Lower lobe of right lung (tissue), 2 donors: ENCODE measurements at regions not wholly inside any gene's neighbourhood (a gene's known extent, or its start where the extent isn't known, plus 50 kb on each side); places are given as distances from the start of the nearest gene placed in this dataset.
"Not testable (repeated sequence)": the region's sequence is repeated elsewhere in the genome, so short reads cannot be mapped to it uniquely, and the experiment has no call there.

Source experiments
- ATAC-seq, 2 donors: fragments of 200-7000 bp; cut with Tn5 transposase; one replicate each; pipeline ENCODE4 v1.9.1; 2020 to 2022; ENCODE audit warnings: mild to moderate bottlenecking in 2 of 2, moderate library complexity in 2 of 2
- DNase-seq: peaks from one replicate; pipeline ENCODE4 v3.0.0-alpha.2; 2020
- H3K27ac ChIP-seq: fragments of 200-600 bp; one replicate; pipeline ENCODE4 v1.8.0; 2022
- H3K27me3 ChIP-seq: fragments of 200-600 bp; one replicate; pipeline ENCODE4 v1.8.0; 2022; ENCODE audit warnings: low read depth
- H3K36me3 ChIP-seq: fragments of 200-600 bp; one replicate; pipeline ENCODE4 v1.8.0; 2022; ENCODE audit warnings: mild to moderate bottlenecking
- H3K4me1 ChIP-seq: fragments of 200-600 bp; one replicate; pipeline ENCODE4 v1.8.0; 2022
- H3K4me3 ChIP-seq: fragments of 200-600 bp; one replicate; pipeline ENCODE4 v1.8.0; 2022; ENCODE audit warnings: mild to moderate bottlenecking
- H3K9me3 ChIP-seq: fragments of 200-600 bp; one replicate; pipeline ENCODE4 v1.8.0; 2022
- intact Hi-C: fragments of 100-400 bp; cut with DNase I; formaldehyde crosslinking; loops from one replicate; pipeline ENCODE4 v1.11.0; 2022
- TF ChIP-seq, protein P1 (sequence below): fragments of 200-600 bp; IDR thresholded peaks from one replicate; pipeline ENCODE4 v1.8.0; 2022; ENCODE audit warnings: antibody characterized with exemption, mild to moderate bottlenecking
- donor health status: DM: no; HTN: yes; CAD: no; lungs with severe emphysema.

- no peaks in the 10 kb centered on the region for H3K36me3 ChIP-seq
- no peak overlapping the region for H3K27ac ChIP-seq
- DNase-seq (no peak), ATAC-seq (no peak)
- no peaks in the 10 kb centered on the region for H3K4me1 ChIP-seq
- no peaks in the 10 kb centered on the region for H3K27me3 ChIP-seq
- H3K4me3 ChIP-seq, result no peak overlapping the region
- no peaks in the 10 kb centered on the region for H3K9me3 ChIP-seq
- TF ChIP-seq, protein P1, sequence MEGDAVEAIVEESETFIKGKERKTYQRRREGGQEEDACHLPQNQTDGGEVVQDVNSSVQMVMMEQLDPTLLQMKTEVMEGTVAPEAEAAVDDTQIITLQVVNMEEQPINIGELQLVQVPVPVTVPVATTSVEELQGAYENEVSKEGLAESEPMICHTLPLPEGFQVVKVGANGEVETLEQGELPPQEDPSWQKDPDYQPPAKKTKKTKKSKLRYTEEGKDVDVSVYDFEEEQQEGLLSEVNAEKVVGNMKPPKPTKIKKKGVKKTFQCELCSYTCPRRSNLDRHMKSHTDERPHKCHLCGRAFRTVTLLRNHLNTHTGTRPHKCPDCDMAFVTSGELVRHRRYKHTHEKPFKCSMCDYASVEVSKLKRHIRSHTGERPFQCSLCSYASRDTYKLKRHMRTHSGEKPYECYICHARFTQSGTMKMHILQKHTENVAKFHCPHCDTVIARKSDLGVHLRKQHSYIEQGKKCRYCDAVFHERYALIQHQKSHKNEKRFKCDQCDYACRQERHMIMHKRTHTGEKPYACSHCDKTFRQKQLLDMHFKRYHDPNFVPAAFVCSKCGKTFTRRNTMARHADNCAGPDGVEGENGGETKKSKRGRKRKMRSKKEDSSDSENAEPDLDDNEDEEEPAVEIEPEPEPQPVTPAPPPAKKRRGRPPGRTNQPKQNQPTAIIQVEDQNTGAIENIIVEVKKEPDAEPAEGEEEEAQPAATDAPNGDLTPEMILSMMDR, result no peak
- intact Hi-C loops, result no loop called here
Observed at GRCh38 chr4:97028785-97029184, 1114.5 kb downstream of the STPG2 start.

GRCh38 chr4:97037411-97038145, 1105.7 kb downstream of the STPG2 start:
- H3K4me1 ChIP-seq, H3K27ac ChIP-seq, H3K36me3 ChIP-seq, DNase-seq, H3K9me3 ChIP-seq, H3K27me3 ChIP-seq, ATAC-seq, intact Hi-C loops, H3K4me3 ChIP-seq: not testable (repeated sequence)

DNA sequence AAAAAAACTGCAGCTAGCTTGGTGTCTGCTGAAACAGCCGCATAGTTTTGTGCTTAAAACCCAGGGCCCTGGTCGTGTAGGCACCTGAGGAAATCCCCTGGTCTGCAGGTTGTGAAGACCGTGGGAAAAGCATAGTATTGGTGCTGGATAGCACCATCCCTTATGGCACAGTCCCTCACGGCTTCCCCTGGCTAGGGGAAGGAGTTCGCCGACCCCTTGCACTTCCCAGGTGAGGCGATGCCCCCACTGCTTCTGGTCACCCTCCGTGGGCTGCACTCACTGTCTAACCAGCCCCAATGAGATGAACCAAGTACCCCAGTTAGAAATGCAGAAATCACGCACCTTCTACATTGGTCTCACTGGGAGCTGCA, 1105.1 kb downstream of the STPG2 start:
- intact Hi-C loops, result no loop called here
- ATAC-seq, result no peak
- Histone ChIP-seq H3K4me3 (no peak overlapping the region), H3K36me3 (no peaks in the 10 kb centered on the region), H3K27ac (no peak overlapping the region), H3K4me1 (no peaks in the 10 kb centered on the region), H3K9me3 (no peaks in the 10 kb centered on the region), H3K27me3 (no peaks in the 10 kb centered on the region)
- DNase-seq, result peak; percentile 18
- TF ChIP-seq, protein P1, result no peak

GRCh38 chr4:97072666-97073065, 1070.6 kb downstream of the STPG2 start:
- Histone ChIP-seq H3K36me3 (no peaks in the 10 kb centered on the region), H3K4me1 (no peaks in the 10 kb centered on the region), H3K27ac (no peak overlapping the region), H3K4me3 (no peak overlapping the region), H3K9me3 (no peaks in the 10 kb centered on the region), H3K27me3 (no peaks in the 10 kb centered on the region)
- DNase-seq (no peak), ATAC-seq (no peak)
- intact Hi-C loops, result no loop called here
- TF ChIP-seq, protein P1, result no peak

GRCh38 chr4:97073194-97073593, 1070.1 kb downstream of the STPG2 start:
- ATAC-seq (no peak), DNase-seq (no peak)
- H3K36me3 ChIP-seq, result no peaks in the 10 kb centered on the region
- H3K27me3 ChIP-seq, result no peaks in the 10 kb centered on the region
- no peak overlapping the region for H3K27ac ChIP-seq
- no peaks in the 10 kb centered on the region for H3K9me3 ChIP-seq
- no peaks in the 10 kb centered on the region for H3K4me1 ChIP-seq
- intact Hi-C loops, result no loop called here
- TF ChIP-seq, protein P1, result no peak
- H3K4me3 ChIP-seq, result no peak overlapping the region

DNA sequence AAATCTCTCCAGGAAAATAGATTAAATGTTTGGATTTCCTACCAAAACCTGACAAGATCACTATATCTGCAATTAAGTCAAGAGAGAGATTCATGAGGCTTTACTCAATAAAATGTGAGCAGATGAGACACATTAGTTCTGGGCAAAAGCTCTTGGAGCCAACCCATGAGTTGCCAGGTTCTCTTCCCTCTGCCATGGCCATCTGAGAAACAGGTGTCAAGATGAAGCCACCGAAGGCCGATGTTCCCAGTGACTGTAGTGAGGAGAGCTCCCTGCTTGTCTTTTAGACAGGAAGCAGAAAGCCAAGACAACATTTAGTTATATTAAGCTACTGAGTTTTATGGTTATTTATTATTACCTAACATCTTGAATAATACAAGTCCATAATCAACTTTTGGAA, 1068.7 kb downstream of the STPG2 start:
- no peaks in the 10 kb centered on the region for H3K9me3 ChIP-seq
- no peak overlapping the region for H3K4me3 ChIP-seq
- no peaks in the 10 kb centered on the region for H3K27me3 ChIP-seq
- DNase-seq, result no peak
- no peaks in the 10 kb centered on the region for H3K4me1 ChIP-seq
- TF ChIP-seq, protein P1, result no peak
- H3K36me3 ChIP-seq, result no peaks in the 10 kb centered on the region
- intact Hi-C loops, result no loop called here
- ATAC-seq, result no peak
- no peak overlapping the region for H3K27ac ChIP-seq
